Stimulated activated effector memory CD8-positive, alpha-beta T cell treated with anti-CD3 and anti-CD28 coated beads, Interleukin-12 subunit alpha, Interleukin-12 subunit beta, amount 100 ng/mL, for 72 hours (primary cell): ENCODE measurements at regions not wholly inside any gene's neighbourhood (a gene's known extent, or its start where the extent isn't known, plus 50 kb on each side); places are given as distances from the start of the nearest gene placed in this dataset.

Experiments used
- ATAC-seq: fragments of 150-1000 bp; cut with Tn5 transposase; 2 replicates; pipeline ENCODE4 v1.10.0; 2021
- DNase-seq, 2 donors: peaks; one replicate each; pipeline ENCODE4 v3.0.0; 2021 to 2022; ENCODE audit warnings: low spot score in 2 of 2
- H3K27ac Mint-ChIP-seq: one replicate; pipeline ENCODE4 v1.8.0; 2022; ENCODE audit warnings: mild to moderate bottlenecking, mixed read lengths
- H3K36me3 Mint-ChIP-seq: one replicate; pipeline ENCODE4 v1.8.0; 2022; ENCODE audit warnings: mild to moderate bottlenecking, mixed read lengths
- H3K4me1 Mint-ChIP-seq: one replicate; pipeline ENCODE4 v1.8.0; 2022; ENCODE audit warnings: mixed read lengths
- H3K4me3 Mint-ChIP-seq: one replicate; pipeline ENCODE4 v1.8.0; 2022; ENCODE audit warnings: mild to moderate bottlenecking, mixed read lengths
- H3K9me3 Mint-ChIP-seq: one replicate; pipeline ENCODE4 v1.8.0; 2022; ENCODE audit warnings: mixed read lengths

DNA sequence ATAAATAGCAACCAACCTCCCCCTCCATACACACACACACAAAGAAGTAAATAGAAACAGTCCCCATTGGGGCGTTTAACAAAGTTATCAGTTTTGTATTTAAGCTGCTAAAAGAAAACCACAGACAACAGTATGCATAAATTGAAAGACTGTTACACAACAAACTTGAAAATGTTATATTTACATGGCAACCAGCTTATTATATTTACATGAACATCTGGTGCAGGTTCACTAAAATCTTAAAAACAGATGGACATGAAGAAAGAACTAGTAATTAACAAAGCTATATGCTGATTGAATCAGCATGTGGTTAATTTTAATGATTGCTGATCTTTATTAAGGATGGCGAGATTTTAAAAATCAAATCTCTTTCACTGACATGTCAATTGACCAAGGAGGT is 384.7 kb downstream of the LRRIQ3 start:
- Mint-ChIP-seq H3K27ac (no peak overlapping the region), H3K9me3 (peaks cover 19% of the 10 kb centered on the region), H3K4me3 (no peak overlapping the region), H3K36me3 (no peaks in the 10 kb centered on the region), H3K4me1 (no peaks in the 10 kb centered on the region)
- ATAC-seq (no peak), DNase-seq (no peak)

- peaks cover 16% of the 10 kb centered on the region for H3K9me3 Mint-ChIP-seq
- no peak for DNase-seq
- no peak overlapping the region for H3K27ac Mint-ChIP-seq
- no peaks in the 10 kb centered on the region for H3K4me1 Mint-ChIP-seq
- ATAC-seq: no peak
- no peaks in the 10 kb centered on the region for H3K36me3 Mint-ChIP-seq
- no peak overlapping the region for H3K4me3 Mint-ChIP-seq
Observed at GRCh38 chr1:73811798-73812197, 386.2 kb downstream of the LRRIQ3 start.

DNA sequence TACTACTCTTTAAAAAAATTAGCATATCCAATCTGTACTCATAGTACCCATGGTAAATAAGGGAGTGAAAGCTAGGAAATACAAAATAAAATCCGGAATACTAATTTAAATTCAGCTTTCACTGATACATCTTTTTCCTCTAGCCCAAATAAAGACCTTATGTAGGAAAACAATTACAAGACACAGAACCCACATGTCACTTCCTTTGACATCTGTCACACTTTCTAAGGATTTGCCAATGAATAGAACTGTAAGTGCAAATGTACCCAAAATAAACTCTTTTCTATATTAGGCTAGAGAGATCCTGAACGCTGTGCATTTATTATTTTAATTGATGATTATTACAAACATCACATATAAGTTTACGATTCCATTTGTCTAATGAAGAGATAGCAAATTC is 393.0 kb downstream of the LRRIQ3 start:
- Mint-ChIP-seq H3K9me3 (peaks cover 6% of the 10 kb centered on the region), H3K27ac (no peak overlapping the region), H3K4me1 (no peaks in the 10 kb centered on the region), H3K4me3 (no peak overlapping the region), H3K36me3 (no peaks in the 10 kb centered on the region)
- no peak for ATAC-seq
- DNase-seq: no peak

GRCh38 chr1:73803380-73803779 is 394.6 kb downstream of the LRRIQ3 start:
- Mint-ChIP-seq H3K36me3 (no peaks in the 10 kb centered on the region), H3K4me1 (no peaks in the 10 kb centered on the region), H3K9me3 (peaks cover 4% of the 10 kb centered on the region), H3K4me3 (no peak overlapping the region), H3K27ac (no peak overlapping the region)
- DNase-seq (no peak), ATAC-seq (no peak)

DNA sequence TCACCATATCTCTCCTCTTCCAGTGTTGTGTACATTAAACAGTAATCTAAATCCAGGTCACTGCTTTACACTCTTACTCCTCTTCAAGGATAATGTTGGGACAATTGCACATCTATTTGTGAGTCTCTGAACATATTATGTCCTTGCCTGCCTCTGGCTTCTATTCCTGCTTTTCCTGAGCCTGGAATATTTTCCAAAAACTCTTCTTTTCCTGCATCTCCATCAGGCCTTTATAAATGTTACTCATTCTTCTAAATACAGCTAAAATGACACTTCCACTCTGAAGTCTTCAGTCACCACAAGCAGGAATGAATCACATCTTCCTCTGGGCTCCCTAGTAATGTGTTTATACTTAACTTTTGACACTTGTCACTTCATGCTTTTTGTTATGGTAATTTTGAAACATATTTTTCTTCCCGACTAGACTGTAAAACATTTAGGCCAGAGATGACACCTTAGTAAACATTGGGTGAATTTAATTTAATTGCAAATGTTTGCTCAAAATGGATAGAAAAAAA is 396.0 kb downstream of the LRRIQ3 start:
- no peaks in the 10 kb centered on the region for H3K4me1 Mint-ChIP-seq
- ATAC-seq: no peak
- H3K36me3 Mint-ChIP-seq: no peaks in the 10 kb centered on the region
- H3K9me3 Mint-ChIP-seq: peaks cover 3% of the 10 kb centered on the region
- DNase-seq: no peak
- H3K27ac Mint-ChIP-seq: no peak overlapping the region
- no peak overlapping the region for H3K4me3 Mint-ChIP-seq

DNA sequence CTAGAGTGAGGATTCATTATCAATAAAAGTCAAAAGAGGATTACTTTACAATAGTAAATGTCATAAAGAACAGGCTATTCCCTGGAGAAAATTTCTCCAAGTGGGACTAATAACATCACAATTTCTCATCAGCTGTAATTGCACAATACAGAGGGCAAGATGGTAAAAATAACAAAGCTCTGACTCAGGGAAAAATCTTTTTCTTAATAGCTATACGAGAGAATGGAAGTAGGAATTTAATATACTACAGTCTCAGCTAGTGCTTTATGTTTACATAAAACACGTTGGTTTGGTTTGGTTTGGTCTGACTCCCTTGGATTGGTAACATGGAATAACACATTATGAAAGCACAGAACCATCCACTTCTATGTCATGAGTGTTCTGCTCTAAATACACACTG is 397.6 kb downstream of the LRRIQ3 start:
- Mint-ChIP-seq H3K27ac (no peak overlapping the region), H3K4me1 (no peaks in the 10 kb centered on the region), H3K4me3 (no peak overlapping the region), H3K9me3 (peaks cover 4% of the 10 kb centered on the region), H3K36me3 (no peaks in the 10 kb centered on the region)
- DNase-seq: no peak
- no peak for ATAC-seq

- Mint-ChIP-seq H3K4me3 (no peak overlapping the region), H3K36me3 (no peaks in the 10 kb centered on the region), H3K4me1 (no peaks in the 10 kb centered on the region), H3K9me3 (no peaks in the 10 kb centered on the region), H3K27ac (no peak overlapping the region)
- DNase-seq: no peak
- ATAC-seq: no peak
Observed at GRCh38 chr1:73789965-73790364, 408.0 kb downstream of the LRRIQ3 start.

- Mint-ChIP-seq H3K4me1 (no peaks in the 10 kb centered on the region), H3K36me3 (no peaks in the 10 kb centered on the region), H3K9me3 (peaks cover 3% of the 10 kb centered on the region), H3K4me3 (no peak overlapping the region), H3K27ac (no peak overlapping the region)
- no peak for ATAC-seq
- no peak for DNase-seq
Observed at GRCh38 chr1:73784026-73784425, 413.9 kb downstream of the LRRIQ3 start.

- ATAC-seq: no peak
- no peak for DNase-seq
- no peaks in the 10 kb centered on the region for H3K4me1 Mint-ChIP-seq
- H3K36me3 Mint-ChIP-seq: no peaks in the 10 kb centered on the region
- peaks cover 5% of the 10 kb centered on the region for H3K9me3 Mint-ChIP-seq
- no peak overlapping the region for H3K27ac Mint-ChIP-seq
- H3K4me3 Mint-ChIP-seq: no peak overlapping the region
Observed at GRCh38 chr1:73783352-73783751, 414.6 kb downstream of the LRRIQ3 start.

- peaks cover 5% of the 10 kb centered on the region for H3K9me3 Mint-ChIP-seq
- no peak overlapping the region for H3K4me3 Mint-ChIP-seq
- no peak overlapping the region for H3K27ac Mint-ChIP-seq
- no peaks in the 10 kb centered on the region for H3K4me1 Mint-ChIP-seq
- ATAC-seq (no peak), DNase-seq (no peak)
- H3K36me3 Mint-ChIP-seq: no peaks in the 10 kb centered on the region
Observed at GRCh38 chr1:73782901-73783300, 415.1 kb downstream of the LRRIQ3 start.

GRCh38 chr1:73781251-73781650 is 416.7 kb downstream of the LRRIQ3 start:
- H3K27ac Mint-ChIP-seq: no peak overlapping the region
- H3K9me3 Mint-ChIP-seq: peaks cover 5% of the 10 kb centered on the region
- H3K36me3 Mint-ChIP-seq: no peaks in the 10 kb centered on the region
- no peak for DNase-seq
- H3K4me1 Mint-ChIP-seq: no peaks in the 10 kb centered on the region
- ATAC-seq: no peak
- H3K4me3 Mint-ChIP-seq: no peak overlapping the region

- Mint-ChIP-seq H3K36me3 (no peaks in the 10 kb centered on the region), H3K4me1 (no peaks in the 10 kb centered on the region), H3K9me3 (peaks cover 5% of the 10 kb centered on the region), H3K4me3 (no peak overlapping the region), H3K27ac (no peak overlapping the region)
- ATAC-seq: no peak
- no peak for DNase-seq
Observed at GRCh38 chr1:73778471-73778870, 419.5 kb downstream of the LRRIQ3 start.

DNA sequence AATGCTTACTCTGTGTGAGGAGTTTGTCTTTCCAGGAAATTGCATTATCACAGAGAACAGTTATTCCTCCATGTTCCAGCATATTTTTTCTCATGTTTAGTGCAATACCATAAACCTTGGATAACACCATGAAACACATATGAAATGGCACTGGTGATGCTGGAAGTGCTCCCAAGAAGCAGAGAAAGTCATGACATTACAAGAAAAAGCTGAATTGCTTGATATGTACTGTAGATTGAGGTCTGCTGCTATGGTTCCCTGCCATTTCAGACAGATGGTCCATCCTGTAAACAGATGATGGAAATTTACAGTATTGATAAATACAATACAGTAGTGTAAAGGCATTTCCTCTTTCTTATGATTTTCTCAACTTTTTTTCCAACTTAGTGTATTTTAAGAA is 422.1 kb downstream of the LRRIQ3 start:
- DNase-seq (no peak), ATAC-seq (no peak)
- no peak overlapping the region for H3K27ac Mint-ChIP-seq
- H3K4me3 Mint-ChIP-seq: no peak overlapping the region
- H3K9me3 Mint-ChIP-seq: peaks cover 2% of the 10 kb centered on the region
- H3K36me3 Mint-ChIP-seq: no peaks in the 10 kb centered on the region
- no peaks in the 10 kb centered on the region for H3K4me1 Mint-ChIP-seq

GRCh38 chr1:73772941-73773340 is 425.0 kb downstream of the LRRIQ3 start:
- Mint-ChIP-seq H3K27ac (no peak overlapping the region), H3K36me3 (no peaks in the 10 kb centered on the region), H3K4me1 (no peaks in the 10 kb centered on the region), H3K4me3 (no peak overlapping the region), H3K9me3 (no peaks in the 10 kb centered on the region)
- DNase-seq (no peak), ATAC-seq (no peak)

GRCh38 chr1:73771396-73771795 is 426.6 kb downstream of the LRRIQ3 start:
- no peaks in the 10 kb centered on the region for H3K9me3 Mint-ChIP-seq
- no peak overlapping the region for H3K4me3 Mint-ChIP-seq
- peak; percentile 32 for ATAC-seq
- no peak overlapping the region for H3K27ac Mint-ChIP-seq
- no peaks in the 10 kb centered on the region for H3K4me1 Mint-ChIP-seq
- no peak for DNase-seq
- H3K36me3 Mint-ChIP-seq: no peaks in the 10 kb centered on the region

DNA sequence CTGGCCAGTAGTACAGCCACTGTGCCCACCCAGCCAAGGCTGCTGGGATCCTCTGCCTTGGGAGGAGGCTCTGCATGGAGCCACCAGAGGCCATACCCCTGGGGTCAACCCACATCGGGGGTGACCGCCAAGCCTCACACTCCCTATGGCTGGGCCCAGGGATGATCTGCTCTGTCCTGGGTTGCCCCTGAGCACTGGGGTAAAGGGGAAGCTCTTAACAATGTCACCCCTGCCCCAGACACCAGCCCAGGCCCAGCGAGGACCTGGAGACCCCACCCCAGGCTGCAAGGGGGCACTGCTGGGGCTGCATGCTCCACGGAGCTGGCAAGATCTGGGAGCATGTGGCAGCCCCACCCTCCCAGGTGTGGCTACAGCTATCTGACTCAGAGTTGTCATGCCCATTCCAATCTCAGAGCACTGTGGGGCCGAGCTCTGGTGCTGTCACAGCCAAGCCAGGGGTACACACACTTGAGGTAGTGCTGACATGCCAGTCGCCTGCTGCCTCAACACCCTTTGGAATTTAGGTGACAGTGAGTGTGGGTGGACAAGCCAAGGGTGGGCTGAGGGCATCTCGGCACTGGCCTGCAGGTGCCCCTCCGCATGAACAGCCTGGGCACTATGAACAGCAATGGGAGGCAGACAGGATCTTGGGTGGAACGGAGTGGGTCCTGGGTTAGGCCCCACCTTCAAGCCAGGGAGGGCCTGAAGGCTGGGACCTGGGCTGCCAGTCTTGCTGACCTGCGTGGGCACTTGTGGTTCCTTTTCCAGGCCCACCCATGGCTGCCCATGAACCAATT is 427.7 kb downstream of the LRRIQ3 start:
- peak; percentile 57 for ATAC-seq
- Mint-ChIP-seq H3K4me1 (no peaks in the 10 kb centered on the region), H3K27ac (no peak overlapping the region), H3K36me3 (no peaks in the 10 kb centered on the region), H3K4me3 (no peak overlapping the region), H3K9me3 (peaks cover 5% of the 10 kb centered on the region)
- no peak for DNase-seq
